ENCODE measurements at regions not wholly inside any gene's neighbourhood (a gene's known extent, or its start where the extent isn't known, plus 50 kb on each side); places are given as distances from the start of the nearest gene placed in this dataset.

GRCh38 chr15:39438799-39439592, 141.9 kb upstream of the THBS1 start:
- H3K4me1 ChIP-seq (ENCODE audit: control insufficient read depth in 5 of 5, insufficient read depth in 5 of 5, low read length in 5 of 5) = peaks cover 5 to 25% (median 14%) of the 10 kb centered on the region in 5 donors
- H3K27ac ChIP-seq (ENCODE audit: low read depth in 1 of 2, low read length in 1 of 2) = no peak overlapping the region
- TF ChIP-seq, protein P1, sequence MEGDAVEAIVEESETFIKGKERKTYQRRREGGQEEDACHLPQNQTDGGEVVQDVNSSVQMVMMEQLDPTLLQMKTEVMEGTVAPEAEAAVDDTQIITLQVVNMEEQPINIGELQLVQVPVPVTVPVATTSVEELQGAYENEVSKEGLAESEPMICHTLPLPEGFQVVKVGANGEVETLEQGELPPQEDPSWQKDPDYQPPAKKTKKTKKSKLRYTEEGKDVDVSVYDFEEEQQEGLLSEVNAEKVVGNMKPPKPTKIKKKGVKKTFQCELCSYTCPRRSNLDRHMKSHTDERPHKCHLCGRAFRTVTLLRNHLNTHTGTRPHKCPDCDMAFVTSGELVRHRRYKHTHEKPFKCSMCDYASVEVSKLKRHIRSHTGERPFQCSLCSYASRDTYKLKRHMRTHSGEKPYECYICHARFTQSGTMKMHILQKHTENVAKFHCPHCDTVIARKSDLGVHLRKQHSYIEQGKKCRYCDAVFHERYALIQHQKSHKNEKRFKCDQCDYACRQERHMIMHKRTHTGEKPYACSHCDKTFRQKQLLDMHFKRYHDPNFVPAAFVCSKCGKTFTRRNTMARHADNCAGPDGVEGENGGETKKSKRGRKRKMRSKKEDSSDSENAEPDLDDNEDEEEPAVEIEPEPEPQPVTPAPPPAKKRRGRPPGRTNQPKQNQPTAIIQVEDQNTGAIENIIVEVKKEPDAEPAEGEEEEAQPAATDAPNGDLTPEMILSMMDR (IDR thresholded peaks at IDR 0.05; ENCODE audit: control extremely low read depth, extremely low read depth) = no peak
- no peaks in the 10 kb centered on the region for H3K36me3 ChIP-seq (ENCODE audit: control insufficient read depth in 4 of 4, insufficient read depth in 4 of 4, low read length in 4 of 4)
- peaks cover 0 to 2% (median 0%) of the 10 kb centered on the region in 4 donors for H3K9me3 ChIP-seq (ENCODE audit: control insufficient read depth in 4 of 4, insufficient read depth in 3 of 4, low read length in 3 of 4)
- H3K27me3 ChIP-seq (ENCODE audit: control insufficient read depth in 3 of 3, insufficient read depth in 3 of 3, low read length in 2 of 3) = no peaks in the 10 kb centered on the region
- no peak for ATAC-seq (ENCODE audit: insufficient read depth, low FRiP score)
- H3K9ac ChIP-seq (ENCODE audit: insufficient read depth in 1 of 2, low read length in 2 of 2) = no peak overlapping the region
- no peak overlapping the region for H3K4me3 ChIP-seq
- WGBS, 2 donors = 80 to 81% methylated on average over 9 of the region's 9 CpGs
- peak in 1 of 3 donors; percentile 20 for DNase-seq

DNA sequence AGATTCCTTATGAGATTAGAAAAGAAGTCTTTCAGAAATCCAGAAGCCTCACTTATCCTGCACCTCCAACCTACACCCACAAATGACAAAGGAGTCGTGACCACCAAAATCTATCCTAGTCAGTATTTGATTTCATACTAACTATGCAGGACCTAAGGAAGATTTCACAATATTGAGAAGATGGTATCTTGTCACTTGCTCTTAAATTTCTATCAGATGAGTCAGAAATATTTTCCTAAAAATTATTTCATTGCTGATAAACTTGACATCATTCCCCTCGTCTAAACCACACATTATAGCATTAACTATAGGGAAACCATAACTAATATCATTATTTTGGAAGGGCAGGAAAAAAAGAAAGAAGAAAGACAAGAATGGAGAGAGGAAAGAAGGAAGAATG, 138.0 kb upstream of the THBS1 start:
- ATAC-seq (ENCODE audit: insufficient read depth, low FRiP score) = no peak

GRCh38 chr15:39443659-39444219, 137.1 kb upstream of the THBS1 start:
- WGBS, 2 donors = 91 to 92% methylated on average over 4 of the region's 4 CpGs
- DNase-seq (no peak), ATAC-seq (ENCODE audit: insufficient read depth, low FRiP score) (no peak)
- H3K27ac ChIP-seq (ENCODE audit: low read depth in 1 of 2, low read length in 1 of 2) = no peak overlapping the region
- no peak overlapping the region for H3K9ac ChIP-seq (ENCODE audit: insufficient read depth in 1 of 2, low read length in 2 of 2)
- H3K9me3 ChIP-seq (ENCODE audit: control insufficient read depth in 4 of 4, insufficient read depth in 3 of 4, low read length in 3 of 4) = no peaks in the 10 kb centered on the region
- peaks cover 0 to 3% (median 0%) of the 10 kb centered on the region in 5 donors for H3K4me1 ChIP-seq (ENCODE audit: control insufficient read depth in 5 of 5, insufficient read depth in 5 of 5, low read length in 5 of 5)
- no peaks in the 10 kb centered on the region for H3K27me3 ChIP-seq (ENCODE audit: control insufficient read depth in 3 of 3, insufficient read depth in 3 of 3, low read length in 2 of 3)
- no peaks in the 10 kb centered on the region for H3K36me3 ChIP-seq (ENCODE audit: control insufficient read depth in 4 of 4, insufficient read depth in 4 of 4, low read length in 4 of 4)
- no peak overlapping the region for H3K4me3 ChIP-seq
- TF ChIP-seq, protein P1 (IDR thresholded peaks at IDR 0.05; ENCODE audit: control extremely low read depth, extremely low read depth) = no peak

More for the DNA sequence above, 138.0 kb upstream of the THBS1 start:
- no peaks in the 10 kb centered on the region for H3K27me3 ChIP-seq (ENCODE audit: control insufficient read depth in 3 of 3, insufficient read depth in 3 of 3, low read length in 2 of 3)
- no peak overlapping the region for H3K27ac ChIP-seq (ENCODE audit: low read depth in 1 of 2, low read length in 1 of 2)
- TF ChIP-seq, protein P1 (IDR thresholded peaks at IDR 0.05; ENCODE audit: control extremely low read depth, extremely low read depth) = no peak
- peaks cover 0 to 3% (median 0%) of the 10 kb centered on the region in 5 donors for H3K4me1 ChIP-seq (ENCODE audit: control insufficient read depth in 5 of 5, insufficient read depth in 5 of 5, low read length in 5 of 5)
- H3K9ac ChIP-seq (ENCODE audit: insufficient read depth in 1 of 2, low read length in 2 of 2) = no peak overlapping the region
- no peaks in the 10 kb centered on the region for H3K9me3 ChIP-seq (ENCODE audit: control insufficient read depth in 4 of 4, insufficient read depth in 3 of 4, low read length in 3 of 4)
- no peak overlapping the region for H3K4me3 ChIP-seq
- H3K36me3 ChIP-seq (ENCODE audit: control insufficient read depth in 4 of 4, insufficient read depth in 4 of 4, low read length in 4 of 4) = no peaks in the 10 kb centered on the region
- WGBS, 2 donors = 80 to 92% methylated on average over 2 of the region's 2 CpGs
- DNase-seq = no peak
